NCI-H345 (cell line): ENCODE measurements at regions not wholly inside any gene's neighbourhood (a gene's known extent, or its start where the extent isn't known, plus 50 kb on each side); places are given as distances from the start of the nearest gene placed in this dataset.
"Not testable (repeated sequence)": the region's sequence is repeated elsewhere in the genome, so short reads cannot be mapped to it uniquely, and the experiment has no call there.

ENCODE experiments used
- DNase-seq: peaks from one replicate; lab custom pipeline; 2025; lab: John Stamatoyannopoulos, UW

GRCh38 chr1:83244832-83245231 lies 754.1 kb downstream of the TTLL7 start:
- DNase-seq = not testable (repeated sequence)

GRCh38 chr1:83239568-83239967 lies 759.4 kb downstream of the TTLL7 start:
- DNase-seq = not testable (repeated sequence)

- DNase-seq = not testable (repeated sequence)
Measured at GRCh38 chr1:83238654-83239053, 760.3 kb downstream of the TTLL7 start.

GRCh38 chr1:83219788-83220187 lies 779.1 kb downstream of the TTLL7 start:
- not testable (repeated sequence) for DNase-seq

GRCh38 chr1:83218036-83218716 lies 780.8 kb downstream of the TTLL7 start:
- DNase-seq = not testable (repeated sequence)

- DNase-seq = not testable (repeated sequence)
Measured at GRCh38 chr1:83214317-83214716, 784.6 kb downstream of the TTLL7 start.

GRCh38 chr1:83213648-83214047 lies 785.3 kb downstream of the TTLL7 start:
- DNase-seq = not testable (repeated sequence)

- not testable (repeated sequence) for DNase-seq
Measured at GRCh38 chr1:83212033-83212432, 786.9 kb downstream of the TTLL7 start.

- peak; percentile 55 for DNase-seq
Measured at GRCh38 chr1:83208540-83208939, 790.4 kb downstream of the TTLL7 start.

GRCh38 chr1:83194610-83195009 lies 804.3 kb downstream of the TTLL7 start:
- not testable (repeated sequence) for DNase-seq

GRCh38 chr1:83182033-83182728 lies 816.8 kb downstream of the TTLL7 start:
- not testable (repeated sequence) for DNase-seq

GRCh38 chr1:83180621-83181020 lies 818.3 kb downstream of the TTLL7 start:
- DNase-seq = not testable (repeated sequence)

- DNase-seq = not testable (repeated sequence)
Measured at GRCh38 chr1:83167634-83168033, 831.3 kb downstream of the TTLL7 start.

GRCh38 chr1:83163879-83164475 lies 835.0 kb downstream of the TTLL7 start:
- not testable (repeated sequence) for DNase-seq

GRCh38 chr1:83158924-83159323 lies 840.0 kb downstream of the TTLL7 start:
- DNase-seq = not testable (repeated sequence)

- DNase-seq = not testable (repeated sequence)
Measured at GRCh38 chr1:83154306-83154705, 844.6 kb downstream of the TTLL7 start.

- DNase-seq = peak; percentile 14
Measured at GRCh38 chr1:83151167-83151898, 847.6 kb downstream of the TTLL7 start.

GRCh38 chr1:83150479-83150878 lies 848.5 kb downstream of the TTLL7 start:
- DNase-seq = not testable (repeated sequence)

- DNase-seq = not testable (repeated sequence)
Measured at GRCh38 chr1:83145820-83146219, 853.1 kb downstream of the TTLL7 start.

- not testable (repeated sequence) for DNase-seq
Measured at GRCh38 chr1:83142802-83143201, 856.1 kb downstream of the TTLL7 start.

GRCh38 chr1:83135524-83136157 lies 863.3 kb downstream of the TTLL7 start:
- DNase-seq = not testable (repeated sequence)
